GM19463 (cell line): ENCODE measurements at regions not wholly inside any gene's neighbourhood (a gene's known extent, or its start where the extent isn't known, plus 50 kb on each side); places are given as distances from the start of the nearest gene placed in this dataset.

Experiments
- ATAC-seq: cut with Tn5 transposase; IDR thresholded peaks from one replicate; pipeline ENCODE4 v1.9.1; 2021; ENCODE audit warnings: mild to moderate bottlenecking, moderate library complexity; ENCODE audit not compliant: unreplicated experiment

- no peak for ATAC-seq
These were observed 592.3 kb downstream of the FGF9 start for GRCh38 chr13:22263185-22263584.

- ATAC-seq, result no peak
These were observed 594.7 kb downstream of the FGF9 start for GRCh38 chr13:22265563-22265962.

GRCh38 chr13:22270881-22271280 is 600.0 kb downstream of the FGF9 start:
- no peak for ATAC-seq

GRCh38 chr13:22271903-22272302 is 601.0 kb downstream of the FGF9 start:
- ATAC-seq, result no peak

- ATAC-seq, result no peak
These were observed 604.5 kb downstream of the FGF9 start for GRCh38 chr13:22275393-22275792.

- no peak for ATAC-seq
These were observed 605.7 kb downstream of the FGF9 start for GRCh38 chr13:22276616-22277015.

- ATAC-seq, result peak; percentile 81
These were observed 607.6 kb downstream of the FGF9 start for GRCh38 chr13:22278336-22278929.

- ATAC-seq, result no peak
These were observed 615.0 kb downstream of the FGF9 start for GRCh38 chr13:22285867-22286266.

GRCh38 chr13:22286338-22286737 is 615.5 kb downstream of the FGF9 start:
- ATAC-seq, result no peak

- no peak for ATAC-seq
These were observed 616.6 kb downstream of the FGF9 start for GRCh38 chr13:22287343-22287920.

- ATAC-seq, result no peak
These were observed 617.6 kb downstream of the FGF9 start for GRCh38 chr13:22288496-22288895.

GRCh38 chr13:22289711-22290110 is 618.8 kb downstream of the FGF9 start:
- ATAC-seq, result no peak

- no peak for ATAC-seq
These were observed 627.7 kb downstream of the FGF9 start for GRCh38 chr13:22298530-22298929.

GRCh38 chr13:22311734-22312404 is 641.0 kb downstream of the FGF9 start:
- no peak for ATAC-seq

GRCh38 chr13:22312405-22312803 is 641.5 kb downstream of the FGF9 start:
- ATAC-seq, result no peak

GRCh38 chr13:22316494-22317025 is 645.7 kb downstream of the FGF9 start:
- no peak for ATAC-seq

GRCh38 chr13:22320991-22321390 is 650.1 kb downstream of the FGF9 start:
- ATAC-seq, result no peak

- no peak for ATAC-seq
These were observed 654.9 kb downstream of the FGF9 start for GRCh38 chr13:22325761-22326160.

- ATAC-seq, result no peak
These were observed 661.5 kb downstream of the FGF9 start for GRCh38 chr13:22332416-22332815.

GRCh38 chr13:22336460-22336859 is 665.6 kb downstream of the FGF9 start:
- ATAC-seq, result no peak

- no peak for ATAC-seq
These were observed 686.3 kb downstream of the FGF9 start for GRCh38 chr13:22357132-22357531.

GRCh38 chr13:22369090-22369489 is 698.2 kb downstream of the FGF9 start:
- no peak for ATAC-seq
